ENCODE measurements at regions not wholly inside any gene's neighbourhood (a gene's known extent, or its start where the extent isn't known, plus 50 kb on each side); places are given as distances from the start of the nearest gene placed in this dataset.

DNA sequence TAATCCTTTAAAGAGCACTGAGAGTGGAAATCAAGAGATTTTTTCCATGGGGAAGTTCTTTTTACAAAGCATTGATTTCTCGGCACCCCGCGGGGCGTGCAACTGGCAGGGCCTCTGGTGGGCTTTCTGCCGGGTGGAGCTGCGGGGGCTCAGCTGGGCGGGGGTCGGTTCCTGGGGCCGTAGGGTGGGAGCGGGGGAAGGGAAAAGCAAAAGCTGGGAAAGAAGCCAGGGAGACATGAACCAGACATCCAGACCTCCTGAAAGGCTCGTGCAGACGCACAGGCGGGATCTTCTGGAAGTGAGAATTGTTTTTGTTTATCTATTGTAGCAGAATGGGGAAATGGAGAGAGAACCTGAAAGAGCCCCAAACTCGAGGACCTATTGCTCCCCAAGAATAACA is 235.2 kb downstream of the FAM72C start:
- TF ChIP-seq, protein P1, sequence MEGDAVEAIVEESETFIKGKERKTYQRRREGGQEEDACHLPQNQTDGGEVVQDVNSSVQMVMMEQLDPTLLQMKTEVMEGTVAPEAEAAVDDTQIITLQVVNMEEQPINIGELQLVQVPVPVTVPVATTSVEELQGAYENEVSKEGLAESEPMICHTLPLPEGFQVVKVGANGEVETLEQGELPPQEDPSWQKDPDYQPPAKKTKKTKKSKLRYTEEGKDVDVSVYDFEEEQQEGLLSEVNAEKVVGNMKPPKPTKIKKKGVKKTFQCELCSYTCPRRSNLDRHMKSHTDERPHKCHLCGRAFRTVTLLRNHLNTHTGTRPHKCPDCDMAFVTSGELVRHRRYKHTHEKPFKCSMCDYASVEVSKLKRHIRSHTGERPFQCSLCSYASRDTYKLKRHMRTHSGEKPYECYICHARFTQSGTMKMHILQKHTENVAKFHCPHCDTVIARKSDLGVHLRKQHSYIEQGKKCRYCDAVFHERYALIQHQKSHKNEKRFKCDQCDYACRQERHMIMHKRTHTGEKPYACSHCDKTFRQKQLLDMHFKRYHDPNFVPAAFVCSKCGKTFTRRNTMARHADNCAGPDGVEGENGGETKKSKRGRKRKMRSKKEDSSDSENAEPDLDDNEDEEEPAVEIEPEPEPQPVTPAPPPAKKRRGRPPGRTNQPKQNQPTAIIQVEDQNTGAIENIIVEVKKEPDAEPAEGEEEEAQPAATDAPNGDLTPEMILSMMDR (IDR thresholded peaks at IDR 0.05; ENCODE audit: control extremely low read depth in 1 of 3, insufficient read depth in 1 of 3, low read depth in 1 of 3, low read length in 3 of 3) = no peak
- TF ChIP-seq ZNF274 (IDR thresholded peaks at IDR 0.05; ENCODE audit: borderline replicate concordance, extremely low read depth, low read length) (no peak), HDAC6 (IDR thresholded peaks at IDR 0.05; ENCODE audit: low read depth, low read length) (no peak)
